HG02885 (cell line): ENCODE measurements at regions not wholly inside any gene's neighbourhood (a gene's known extent, or its start where the extent isn't known, plus 50 kb on each side); places are given as distances from the start of the nearest gene placed in this dataset.
"Not testable (repeated sequence)": the region's sequence is repeated elsewhere in the genome, so short reads cannot be mapped to it uniquely, and the experiment has no call there.

ENCODE experiments used
- ATAC-seq: cut with Tn5 transposase; IDR thresholded peaks from one replicate; pipeline ENCODE4 v1.9.1; 2021; ENCODE audit warnings: mild to moderate bottlenecking; ENCODE audit not compliant: unreplicated experiment, poor library complexity

DNA sequence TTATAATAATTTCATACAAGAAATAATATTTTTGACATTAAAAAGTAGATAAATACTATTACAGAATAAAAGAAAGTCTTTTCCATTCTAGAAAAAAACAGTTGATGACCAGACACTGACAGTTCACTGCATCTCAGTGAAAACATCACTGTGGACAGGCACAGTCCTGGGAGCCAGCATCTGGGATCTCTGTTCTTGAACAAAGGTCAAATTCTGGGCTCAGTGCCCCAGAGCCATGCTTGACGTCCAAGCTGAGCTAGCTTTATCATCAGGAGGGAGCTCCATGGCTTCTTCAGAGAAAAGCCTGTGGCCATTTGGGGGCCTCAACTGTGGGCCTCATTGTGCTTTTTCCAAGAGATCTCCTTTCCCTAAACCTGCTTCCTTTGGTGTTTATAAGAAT is 86.1 kb upstream of the SRD5A2 start:
- ATAC-seq: no peak

DNA sequence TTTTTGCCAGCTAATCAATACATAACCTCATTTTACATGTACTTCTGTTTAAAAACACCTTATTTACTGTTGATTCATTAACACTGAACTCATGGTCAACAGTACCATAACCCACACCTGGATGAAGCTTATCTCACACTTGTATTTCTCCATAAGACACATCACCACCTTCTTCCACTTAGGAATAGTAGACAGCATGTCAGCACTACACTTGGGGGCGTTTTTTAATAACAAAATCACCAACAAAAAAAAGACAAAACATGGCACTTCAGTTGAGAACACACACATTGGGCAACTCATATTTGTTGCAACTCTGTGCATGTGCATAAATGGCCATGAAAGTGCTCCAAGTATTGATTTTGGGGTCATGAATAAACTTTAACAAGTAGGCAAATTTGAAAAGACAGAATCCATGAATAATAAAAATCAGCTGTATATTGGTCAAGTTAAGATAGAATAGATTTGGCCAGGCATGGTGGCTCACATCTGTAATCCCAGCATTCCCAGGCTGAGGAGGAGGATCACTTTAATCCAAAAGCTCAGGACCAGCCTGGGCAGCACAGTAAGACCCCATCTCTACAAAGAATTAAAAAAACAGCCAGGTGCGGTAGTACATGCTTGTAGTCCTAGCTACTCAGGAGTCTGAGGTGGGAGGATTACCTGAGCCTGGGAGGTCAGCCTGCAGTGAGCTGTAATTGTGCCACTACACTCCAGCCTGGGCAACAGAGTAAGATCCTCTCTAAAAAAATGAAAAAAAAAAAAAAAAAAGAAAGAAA is 84.4 kb upstream of the SRD5A2 start:
- no peak for ATAC-seq

DNA sequence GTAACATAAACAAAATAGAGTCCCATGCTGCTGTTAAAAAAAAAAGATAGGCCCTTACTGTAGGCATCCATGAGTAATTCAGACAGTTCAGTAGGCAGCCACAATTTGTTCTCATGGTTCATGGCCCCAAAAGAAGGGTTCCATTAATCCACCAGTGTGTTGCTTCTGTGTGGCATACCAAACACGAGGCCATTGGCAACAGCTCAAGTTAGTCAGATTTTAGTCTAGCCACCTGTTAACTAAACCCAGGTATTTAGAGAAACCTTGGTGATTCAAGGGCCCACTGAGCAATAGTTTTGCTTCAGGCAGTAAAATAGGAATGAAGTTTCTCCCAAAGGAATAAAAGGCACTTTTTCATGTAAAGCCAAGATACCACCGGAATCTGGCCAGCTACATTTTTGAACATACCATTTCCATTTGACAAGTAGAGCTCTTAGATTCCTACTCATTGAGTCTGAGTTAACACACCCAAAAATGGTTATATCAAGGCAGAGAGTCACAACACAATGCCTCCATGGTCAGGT is 80.1 kb upstream of the SRD5A2 start:
- no peak for ATAC-seq

- ATAC-seq: no peak
Measured at GRCh38 chr2:31660165-31660564, 79.4 kb upstream of the SRD5A2 start.

GRCh38 chr2:31654241-31654640 is 73.5 kb upstream of the SRD5A2 start:
- ATAC-seq: no peak

DNA sequence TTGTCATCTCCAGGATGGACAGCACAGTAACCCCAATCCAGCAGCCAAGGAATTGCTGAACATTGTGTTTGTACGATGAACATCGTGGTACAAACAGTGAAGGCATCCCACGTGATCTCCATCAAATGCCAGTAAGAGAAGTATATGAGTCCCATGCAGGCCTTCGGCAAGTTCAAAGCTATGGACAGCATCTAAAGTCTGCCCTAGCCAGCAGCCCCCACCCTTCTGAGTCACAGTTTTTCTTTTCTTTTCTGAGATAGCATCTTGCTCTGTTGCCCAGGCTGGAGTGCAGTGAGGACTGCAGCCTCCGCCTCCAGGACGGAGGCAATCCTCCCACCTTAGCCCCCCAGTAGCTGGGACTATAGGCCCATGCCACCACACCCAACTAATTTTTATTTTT is 71.0 kb upstream of the SRD5A2 start:
- no peak for ATAC-seq

- no peak for ATAC-seq
Measured at GRCh38 chr2:31651267-31651666, 70.5 kb upstream of the SRD5A2 start.

- ATAC-seq: no peak
Measured at GRCh38 chr2:31644551-31644950, 63.8 kb upstream of the SRD5A2 start.

DNA sequence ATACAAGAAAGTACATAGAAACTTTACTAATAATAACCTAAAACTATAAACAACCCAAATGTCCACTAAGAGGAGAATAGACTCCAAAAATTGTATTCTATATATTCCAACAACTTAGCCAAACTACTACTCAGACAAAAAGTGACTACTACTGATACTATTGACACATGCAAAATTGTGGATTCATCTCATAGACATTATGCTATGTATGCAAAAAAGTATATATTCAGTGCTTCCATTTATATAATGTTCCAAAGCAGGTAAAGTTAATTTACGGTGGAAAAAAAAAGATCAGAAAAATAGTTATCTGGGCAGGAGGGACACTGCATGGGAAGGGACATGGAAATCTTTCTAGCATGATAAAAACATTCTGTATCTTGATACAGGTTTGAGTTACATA is 62.0 kb upstream of the SRD5A2 start:
- no peak for ATAC-seq

GRCh38 chr2:31632201-31632600 is 51.5 kb upstream of the SRD5A2 start:
- ATAC-seq: not testable (repeated sequence)
